ENCODE measurements at regions not wholly inside any gene's neighbourhood (a gene's known extent, or its start where the extent isn't known, plus 50 kb on each side); places are given as distances from the start of the nearest gene placed in this dataset.

- TF ChIP-seq CTCF (IDR thresholded peaks at IDR 0.05; ENCODE audit: insufficient read depth, low read length) (no peak), GABPA (IDR thresholded peaks at IDR 0.05; ENCODE audit: low read depth) (no peak), SPI1 (IDR thresholded peaks at IDR 0.05; ENCODE audit: borderline replicate concordance, low read depth) (no peak)
Measured at GRCh38 chr1:95685081-95685480, 451.1 kb downstream of the RWDD3 start.
